ENCODE measurements at regions not wholly inside any gene's neighbourhood (a gene's known extent, or its start where the extent isn't known, plus 50 kb on each side); places are given as distances from the start of the nearest gene placed in this dataset.

DNA sequence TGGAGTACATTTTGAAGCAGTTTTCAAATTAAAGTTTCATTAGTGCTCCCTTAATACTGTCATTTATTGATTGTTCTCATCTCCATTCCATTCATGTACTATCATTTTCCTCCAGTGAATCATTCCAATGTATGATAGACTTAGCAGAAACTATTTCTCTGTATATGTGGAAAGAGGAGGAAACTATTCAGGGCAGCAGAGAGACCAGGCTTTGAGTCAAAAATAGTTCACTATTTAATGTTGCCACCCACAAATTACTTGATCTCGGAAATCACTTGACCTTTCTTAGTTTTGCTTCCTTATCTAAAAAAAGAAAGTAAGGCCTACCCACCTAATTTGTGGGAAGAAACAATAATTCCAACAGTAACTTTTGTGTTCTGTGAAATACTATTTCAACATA, 610.5 kb upstream of the ZNF385D start:
- no peak for TF ChIP-seq TAF1 (IDR thresholded peaks at IDR 0.05; ENCODE audit: low read depth, low read length)
- no peak for TF ChIP-seq POLR2AphosphoS5 (IDR thresholded peaks at IDR 0.05; ENCODE audit: low read depth, low read length)
- no peak for TF ChIP-seq POLR2A (IDR thresholded peaks at IDR 0.05; ENCODE audit: low read depth, low read length)
- no peak for TF ChIP-seq SPI1 (IDR thresholded peaks at IDR 0.05; ENCODE audit: low read depth, low read length)
- no peak for TF ChIP-seq PAX5 (IDR thresholded peaks at IDR 0.05; ENCODE audit: insufficient read depth, low read length, severe bottlenecking)
- no peak for TF ChIP-seq POU2F2 (IDR thresholded peaks at IDR 0.05; ENCODE audit: low read depth, low read length)
- FAIRE-seq (no peak), DNase-seq (ENCODE audit: insufficient read length, low spot score) (no peak)

DNA sequence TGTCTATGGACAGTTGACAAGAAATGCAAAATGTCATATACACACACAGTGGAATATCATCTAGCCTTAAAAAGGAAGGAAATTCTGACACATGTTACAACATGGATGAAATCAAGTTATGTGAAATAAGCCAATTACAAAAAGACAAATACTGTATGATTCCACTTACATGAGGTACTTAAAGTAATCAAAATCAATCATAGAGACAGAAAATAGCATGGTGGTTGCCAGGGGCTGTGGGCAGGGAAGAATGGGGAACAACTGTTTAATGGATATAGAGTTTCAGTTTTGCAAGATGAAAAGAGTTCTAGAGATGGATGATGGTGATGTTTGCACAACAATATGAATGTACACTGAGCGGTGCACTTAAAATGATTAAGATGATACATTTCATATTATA, 613.8 kb upstream of the ZNF385D start:
- DNase-seq (ENCODE audit: insufficient read length, low spot score): no peak
- no peak for FAIRE-seq
- no peak for TF ChIP-seq POLR2AphosphoS5 (IDR thresholded peaks at IDR 0.05; ENCODE audit: low read depth, low read length)
- no peak for TF ChIP-seq TAF1 (IDR thresholded peaks at IDR 0.05; ENCODE audit: low read depth, low read length)
- no peak for TF ChIP-seq SPI1 (IDR thresholded peaks at IDR 0.05; ENCODE audit: low read depth, low read length)
- no peak for TF ChIP-seq POU2F2 (IDR thresholded peaks at IDR 0.05; ENCODE audit: low read depth, low read length)
- TF ChIP-seq POLR2A (IDR thresholded peaks at IDR 0.05; ENCODE audit: low read depth, low read length): no peak
- no peak for TF ChIP-seq PAX5 (IDR thresholded peaks at IDR 0.05; ENCODE audit: insufficient read depth, low read length, severe bottlenecking)

DNA sequence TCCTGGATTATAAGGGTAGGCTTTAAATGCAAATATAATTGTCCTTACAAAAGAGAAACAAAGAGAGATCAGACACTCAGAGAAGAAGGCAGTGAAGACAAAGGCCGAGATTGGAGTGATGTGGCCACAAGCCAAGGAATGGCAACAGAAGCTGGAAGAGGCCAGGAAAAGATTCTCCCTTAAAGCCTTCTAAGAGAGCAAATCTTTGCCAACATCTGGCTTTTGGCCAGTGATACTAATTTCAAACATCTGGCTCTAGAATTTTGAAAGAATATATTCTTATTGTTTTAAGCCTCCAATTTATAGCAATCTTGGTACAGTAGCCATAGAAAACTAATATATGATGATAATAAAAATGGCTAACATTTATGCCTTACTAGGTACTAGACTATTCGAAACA, 615.8 kb upstream of the ZNF385D start:
- TF ChIP-seq POLR2AphosphoS5 (IDR thresholded peaks at IDR 0.05; ENCODE audit: low read depth, low read length) (no peak), TAF1 (IDR thresholded peaks at IDR 0.05; ENCODE audit: low read depth, low read length) (no peak), SPI1 (IDR thresholded peaks at IDR 0.05; ENCODE audit: low read depth, low read length) (no peak), POLR2A (IDR thresholded peaks at IDR 0.05; ENCODE audit: low read depth, low read length) (no peak), PAX5 (IDR thresholded peaks at IDR 0.05; ENCODE audit: insufficient read depth, low read length, severe bottlenecking) (no peak), POU2F2 (IDR thresholded peaks at IDR 0.05; ENCODE audit: low read depth, low read length) (no peak)
- no peak for DNase-seq (ENCODE audit: insufficient read length, low spot score)
- FAIRE-seq: no peak

DNA sequence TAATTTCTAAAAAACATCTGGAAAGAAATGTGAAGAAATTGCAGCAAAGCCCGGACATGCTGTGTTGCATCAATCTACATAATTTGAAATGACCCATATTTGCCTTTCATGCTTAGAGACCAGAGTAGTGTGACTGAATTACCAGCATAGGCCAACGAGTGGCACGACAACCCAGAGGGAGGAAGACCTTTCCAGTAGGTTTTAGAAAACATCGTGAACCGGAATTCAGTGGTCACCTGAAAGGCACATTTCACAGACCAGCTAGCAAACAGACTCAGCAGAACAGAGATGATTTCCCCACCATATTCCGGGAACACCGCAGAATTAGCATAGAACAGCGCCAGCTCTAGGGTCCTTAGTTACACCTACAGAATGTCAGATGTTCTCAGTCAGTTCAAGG, 620.0 kb upstream of the ZNF385D start:
- TF ChIP-seq PAX5 (IDR thresholded peaks at IDR 0.05; ENCODE audit: insufficient read depth, low read length, severe bottlenecking) (no peak), SPI1 (IDR thresholded peaks at IDR 0.05; ENCODE audit: low read depth, low read length) (no peak), POLR2A (IDR thresholded peaks at IDR 0.05; ENCODE audit: low read depth, low read length) (no peak), POLR2AphosphoS5 (IDR thresholded peaks at IDR 0.05; ENCODE audit: low read depth, low read length) (no peak), POU2F2 (IDR thresholded peaks at IDR 0.05; ENCODE audit: low read depth, low read length) (no peak), TAF1 (IDR thresholded peaks at IDR 0.05; ENCODE audit: low read depth, low read length) (no peak)
- DNase-seq (ENCODE audit: insufficient read length, low spot score) (no peak), FAIRE-seq (no peak)

DNA sequence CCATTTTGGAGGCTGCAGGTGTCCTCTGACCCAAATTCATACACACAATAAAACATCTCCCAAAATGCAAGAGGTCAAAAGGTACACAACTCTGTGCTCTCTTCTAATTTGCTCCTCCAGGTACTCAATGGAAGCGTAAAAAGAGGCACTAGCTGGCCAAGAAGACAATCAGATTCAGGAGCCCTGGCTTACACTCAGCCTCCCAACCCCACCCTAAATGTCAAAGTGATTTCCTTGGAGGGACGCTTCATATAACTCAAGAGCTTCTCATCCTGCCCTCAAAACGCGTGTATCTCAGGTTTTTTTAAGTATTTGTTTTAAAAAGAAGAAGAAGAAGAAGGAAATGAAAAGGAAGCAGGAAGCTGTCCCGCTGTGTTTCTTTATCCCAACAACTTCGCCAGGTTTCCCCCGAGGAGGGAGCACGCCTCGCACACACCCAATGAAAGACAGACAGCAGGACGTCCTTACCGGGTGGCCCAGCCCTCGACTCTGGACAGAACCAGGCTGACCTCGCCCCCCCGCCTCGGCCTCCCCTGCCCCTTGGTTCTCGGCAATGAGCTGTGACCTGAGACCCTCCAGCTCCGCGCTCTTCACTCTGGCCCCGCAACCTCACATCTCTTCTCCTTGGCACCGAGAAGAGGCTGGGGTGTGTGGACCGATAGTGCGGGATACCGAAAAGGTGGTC, 620.7 kb upstream of the ZNF385D start:
- TF ChIP-seq SPI1 (IDR thresholded peaks at IDR 0.05; ENCODE audit: low read depth, low read length) (no peak), PAX5 (IDR thresholded peaks at IDR 0.05; ENCODE audit: insufficient read depth, low read length, severe bottlenecking) (no peak), POU2F2 (IDR thresholded peaks at IDR 0.05; ENCODE audit: low read depth, low read length) (no peak), TAF1 (IDR thresholded peaks at IDR 0.05; ENCODE audit: low read depth, low read length) (no peak), POLR2AphosphoS5 (IDR thresholded peaks at IDR 0.05; ENCODE audit: low read depth, low read length) (no peak), POLR2A (IDR thresholded peaks at IDR 0.05; ENCODE audit: low read depth, low read length) (no peak)
- DNase-seq (ENCODE audit: insufficient read length, low spot score) (no peak), FAIRE-seq (no peak)

DNA sequence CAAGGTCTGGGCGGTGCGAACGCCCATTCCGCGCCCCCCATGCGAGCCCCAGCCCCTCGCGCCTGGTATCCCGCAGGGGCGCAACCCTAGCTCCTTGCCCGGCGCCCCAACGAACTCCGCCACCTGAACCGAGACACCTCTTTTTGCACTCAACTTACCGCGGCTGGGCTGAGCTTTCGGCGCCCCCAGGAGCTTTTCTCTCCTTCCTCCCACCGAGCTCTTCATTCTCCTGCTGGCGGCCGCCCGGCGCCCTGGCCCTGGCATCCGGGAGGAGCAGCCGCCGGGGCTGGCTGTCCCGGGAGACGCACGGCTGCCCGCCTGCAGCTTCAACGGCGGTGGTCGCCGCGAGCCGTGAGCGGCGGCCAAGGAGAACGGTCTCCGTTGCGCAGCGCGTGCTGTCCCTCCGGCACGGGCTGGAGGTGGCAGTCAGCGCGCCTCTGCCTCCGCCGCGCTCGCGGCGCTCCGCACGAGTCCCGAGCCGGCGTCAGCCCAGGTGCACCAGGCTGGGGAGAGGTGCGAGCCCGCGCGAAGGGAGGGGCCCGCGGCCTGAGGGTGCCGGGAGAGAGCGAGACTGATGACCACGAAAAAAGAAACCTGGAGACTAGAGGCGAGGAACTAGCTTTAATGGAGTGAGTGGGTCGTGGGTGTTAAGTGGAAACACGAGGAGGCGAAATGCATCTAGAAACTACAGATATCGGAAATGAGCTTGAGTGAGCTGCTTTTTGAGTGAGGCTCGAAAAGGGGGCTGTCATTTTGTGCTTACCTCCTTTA, 621.5 kb upstream of the ZNF385D start:
- FAIRE-seq: no peak
- TF ChIP-seq PAX5 (IDR thresholded peaks at IDR 0.05; ENCODE audit: insufficient read depth, low read length, severe bottlenecking) (no peak), POLR2AphosphoS5 (IDR thresholded peaks at IDR 0.05; ENCODE audit: low read depth, low read length) (no peak), TAF1 (IDR thresholded peaks at IDR 0.05; ENCODE audit: low read depth, low read length) (no peak), POU2F2 (IDR thresholded peaks at IDR 0.05; ENCODE audit: low read depth, low read length) (no peak)
- DNase-seq (ENCODE audit: insufficient read length, low spot score): no peak

DNA sequence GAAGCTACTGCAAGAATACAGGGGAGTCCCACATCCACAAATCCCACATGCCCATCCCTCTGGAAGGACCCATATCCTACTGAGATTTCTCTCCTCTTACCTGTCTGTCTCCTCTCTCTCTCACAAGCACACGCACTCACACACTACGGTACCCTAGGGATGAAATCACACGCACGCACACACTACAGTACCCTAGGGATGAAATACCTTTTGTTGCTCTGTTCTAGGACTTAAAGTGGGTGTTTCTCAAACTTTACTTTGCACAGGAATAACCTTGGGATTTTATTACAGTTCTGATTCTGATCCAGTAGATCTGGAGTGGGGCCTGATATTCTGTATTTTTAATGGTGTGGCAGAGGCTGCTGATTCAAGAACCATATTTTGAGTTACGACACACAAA, 622.2 kb upstream of the ZNF385D start:
- FAIRE-seq (no peak), DNase-seq (ENCODE audit: insufficient read length, low spot score) (no peak)
- TF ChIP-seq POLR2A (IDR thresholded peaks at IDR 0.05; ENCODE audit: low read depth, low read length) (no peak), TAF1 (IDR thresholded peaks at IDR 0.05; ENCODE audit: low read depth, low read length) (no peak), POLR2AphosphoS5 (IDR thresholded peaks at IDR 0.05; ENCODE audit: low read depth, low read length) (no peak), SPI1 (IDR thresholded peaks at IDR 0.05; ENCODE audit: low read depth, low read length) (no peak), POU2F2 (IDR thresholded peaks at IDR 0.05; ENCODE audit: low read depth, low read length) (no peak), PAX5 (IDR thresholded peaks at IDR 0.05; ENCODE audit: insufficient read depth, low read length, severe bottlenecking) (no peak)

DNA sequence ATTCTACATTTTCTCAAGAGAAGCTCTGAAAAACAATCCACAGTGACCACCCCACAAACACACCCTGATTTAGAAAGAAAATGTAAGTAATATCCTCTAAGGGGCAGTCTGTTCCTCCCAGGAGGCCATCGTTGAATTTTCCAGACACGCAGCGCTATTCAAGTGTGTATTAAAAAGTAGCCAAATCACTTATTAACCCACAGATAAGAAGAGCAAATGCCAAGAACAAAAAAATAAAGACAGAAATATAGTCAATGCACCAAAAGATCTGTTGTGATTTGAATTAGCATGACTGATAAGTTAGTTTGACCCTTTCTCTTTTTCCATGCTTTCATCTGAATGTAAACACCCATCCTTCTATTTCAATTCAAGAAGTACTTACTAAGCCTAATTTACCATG, 622.8 kb upstream of the ZNF385D start:
- FAIRE-seq (no peak), DNase-seq (ENCODE audit: insufficient read length, low spot score) (no peak)

DNA sequence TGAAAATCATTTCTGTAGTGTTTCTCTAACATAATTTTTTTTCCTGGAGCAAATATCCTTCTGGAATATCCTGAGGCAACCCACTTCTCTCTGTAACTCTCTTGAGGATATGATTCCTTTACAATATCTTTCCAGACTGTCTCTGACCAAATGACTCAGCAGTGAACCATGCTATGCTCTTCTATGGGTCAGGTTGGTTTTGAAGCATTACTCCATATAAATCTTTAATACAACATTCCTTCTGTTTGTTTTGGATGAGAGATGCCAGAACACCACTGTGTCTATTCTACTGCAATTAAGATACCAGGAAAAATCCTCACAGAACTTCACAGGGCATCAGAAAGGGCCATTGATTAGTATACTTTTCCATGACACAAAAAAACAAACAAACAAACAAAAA, 626.4 kb upstream of the ZNF385D start:
- FAIRE-seq: no peak
- TF ChIP-seq TAF1 (IDR thresholded peaks at IDR 0.05; ENCODE audit: low read depth, low read length): no peak
- no peak for TF ChIP-seq SPI1 (IDR thresholded peaks at IDR 0.05; ENCODE audit: low read depth, low read length)
- TF ChIP-seq POLR2AphosphoS5 (IDR thresholded peaks at IDR 0.05; ENCODE audit: low read depth, low read length): no peak
- TF ChIP-seq POLR2A (IDR thresholded peaks at IDR 0.05; ENCODE audit: low read depth, low read length): no peak
- TF ChIP-seq PAX5 (IDR thresholded peaks at IDR 0.05; ENCODE audit: insufficient read depth, low read length, severe bottlenecking): no peak
- TF ChIP-seq POU2F2 (IDR thresholded peaks at IDR 0.05; ENCODE audit: low read depth, low read length): no peak
- no peak for DNase-seq (ENCODE audit: insufficient read length, low spot score)

More for the DNA sequence above, 622.8 kb upstream of the ZNF385D start:
- TF ChIP-seq POLR2A (IDR thresholded peaks at IDR 0.05; ENCODE audit: low read depth, low read length) (no peak), POLR2AphosphoS5 (IDR thresholded peaks at IDR 0.05; ENCODE audit: low read depth, low read length) (no peak), TAF1 (IDR thresholded peaks at IDR 0.05; ENCODE audit: low read depth, low read length) (no peak), PAX5 (IDR thresholded peaks at IDR 0.05; ENCODE audit: insufficient read depth, low read length, severe bottlenecking) (no peak)

Measured in GM12891 (cell line).